Fibroblast of lung (primary cell): ENCODE measurements at regions not wholly inside any gene's neighbourhood (a gene's known extent, or its start where the extent isn't known, plus 50 kb on each side); places are given as distances from the start of the nearest gene placed in this dataset.

Source experiments
- DNase-seq, 2 donors: peaks; one replicate each; pipeline versions ENCODE4 v3.0.0 to v3.0.0-alpha.2; 2010; ENCODE audit warnings: low read depth in 2 of 2
- H2AFZ ChIP-seq: 2 replicates; pipeline ENCODE4 v1.5.1; 2012; ENCODE audit warnings: low read length, control low read depth, inconsistent platforms
- H3K27ac ChIP-seq: 2 replicates; pipeline ENCODE4 v1.5.1; 2011; ENCODE audit warnings: low read length, control low read depth; ENCODE audit not compliant: insufficient read depth
- H3K27me3 ChIP-seq: 2 replicates; pipeline ENCODE4 v1.5.1; 2011; ENCODE audit warnings: mild to moderate bottlenecking, low read length; ENCODE audit not compliant: control insufficient read depth, insufficient read depth
- H3K36me3 ChIP-seq: 2 replicates; pipeline ENCODE4 v1.5.1; 2011; ENCODE audit warnings: low read length; ENCODE audit not compliant: control insufficient read depth, insufficient read depth
- H3K4me1 ChIP-seq: 2 replicates; pipeline ENCODE4 v1.5.1; 2011; ENCODE audit warnings: low read length; ENCODE audit not compliant: control insufficient read depth, insufficient read depth; ENCODE audit errors: extremely low read depth
- H3K4me2 ChIP-seq: 2 replicates; pipeline ENCODE4 v1.5.1; 2011; ENCODE audit warnings: low read length, control low read depth; ENCODE audit not compliant: insufficient read depth; ENCODE audit errors: extremely low read depth
- H3K4me3 ChIP-seq, 4 experiments: fragments of 200-600 bp in 1 of 4; sonication (generic) in 1 of 4; replicated peaks in 1 of 4; 2 replicates each; pipeline ENCODE4 v1.5.1; 2011 to 2016; ENCODE audit warnings: low read length in 4 of 4, low read depth in 3 of 4, mild to moderate bottlenecking in 3 of 4, control low read depth in 2 of 4, inconsistent platforms in 1 of 4, mixed read lengths in 1 of 4; ENCODE audit not compliant: insufficient read depth in 1 of 4; ENCODE audit errors: control extremely low read depth in 1 of 4
- H3K79me2 ChIP-seq: 2 replicates; pipeline ENCODE4 v1.5.1; 2012; ENCODE audit warnings: mild to moderate bottlenecking, low read length, inconsistent platforms; ENCODE audit not compliant: control insufficient read depth, insufficient read depth
- H3K9ac ChIP-seq: 2 replicates; pipeline ENCODE4 v1.5.1; 2011; ENCODE audit warnings: mild to moderate bottlenecking, low read length, control low read depth; ENCODE audit not compliant: insufficient read depth
- H3K9me3 ChIP-seq: 2 replicates; pipeline ENCODE4 v1.5.1; 2012; ENCODE audit warnings: low read depth, low read length; ENCODE audit not compliant: control insufficient read depth, insufficient read depth
- H4K20me1 ChIP-seq: 2 replicates; pipeline ENCODE4 v1.5.1; 2011; ENCODE audit warnings: low read length; ENCODE audit not compliant: control insufficient read depth, insufficient read depth; ENCODE audit errors: extremely low read depth
- EZH2 ChIP-seq: IDR thresholded peaks from 2 replicates; pipeline ENCODE4 v1.5.1; 2012; ENCODE audit warnings: low read length, control low read depth, mild to moderate bottlenecking; ENCODE audit errors: missing control alignments
- TF ChIP-seq, protein P1 (sequence below), 2 donors: IDR thresholded peaks in 1 of 2; conservative IDR thresholded peaks in 1 of 2; 1 replicate in 1 of 2; 2 replicates in 1 of 2; pipeline ENCODE4 v1.5.1; 2011 to 2012; ENCODE audit warnings: low read length in 2 of 2, control low read depth in 1 of 2, inconsistent platforms in 1 of 2, low read depth in 1 of 2, mild to moderate bottlenecking in 1 of 2

- TF ChIP-seq, protein P1, sequence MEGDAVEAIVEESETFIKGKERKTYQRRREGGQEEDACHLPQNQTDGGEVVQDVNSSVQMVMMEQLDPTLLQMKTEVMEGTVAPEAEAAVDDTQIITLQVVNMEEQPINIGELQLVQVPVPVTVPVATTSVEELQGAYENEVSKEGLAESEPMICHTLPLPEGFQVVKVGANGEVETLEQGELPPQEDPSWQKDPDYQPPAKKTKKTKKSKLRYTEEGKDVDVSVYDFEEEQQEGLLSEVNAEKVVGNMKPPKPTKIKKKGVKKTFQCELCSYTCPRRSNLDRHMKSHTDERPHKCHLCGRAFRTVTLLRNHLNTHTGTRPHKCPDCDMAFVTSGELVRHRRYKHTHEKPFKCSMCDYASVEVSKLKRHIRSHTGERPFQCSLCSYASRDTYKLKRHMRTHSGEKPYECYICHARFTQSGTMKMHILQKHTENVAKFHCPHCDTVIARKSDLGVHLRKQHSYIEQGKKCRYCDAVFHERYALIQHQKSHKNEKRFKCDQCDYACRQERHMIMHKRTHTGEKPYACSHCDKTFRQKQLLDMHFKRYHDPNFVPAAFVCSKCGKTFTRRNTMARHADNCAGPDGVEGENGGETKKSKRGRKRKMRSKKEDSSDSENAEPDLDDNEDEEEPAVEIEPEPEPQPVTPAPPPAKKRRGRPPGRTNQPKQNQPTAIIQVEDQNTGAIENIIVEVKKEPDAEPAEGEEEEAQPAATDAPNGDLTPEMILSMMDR (conservative IDR thresholded peaks at IDR 0.05 in 1 of 2, IDR thresholded peaks at IDR 0.05 in 1 of 2; ENCODE audit: low read depth in 1 of 2, low read length in 2 of 2): no peak
- TF ChIP-seq EZH2: no peak
- H3K9ac ChIP-seq: no peak overlapping the region
- peak; percentile 11 to 27 for DNase-seq
Measured at GRCh38 chr16:51761001-51761400, 609.9 kb upstream of the SALL1 start.

DNA sequence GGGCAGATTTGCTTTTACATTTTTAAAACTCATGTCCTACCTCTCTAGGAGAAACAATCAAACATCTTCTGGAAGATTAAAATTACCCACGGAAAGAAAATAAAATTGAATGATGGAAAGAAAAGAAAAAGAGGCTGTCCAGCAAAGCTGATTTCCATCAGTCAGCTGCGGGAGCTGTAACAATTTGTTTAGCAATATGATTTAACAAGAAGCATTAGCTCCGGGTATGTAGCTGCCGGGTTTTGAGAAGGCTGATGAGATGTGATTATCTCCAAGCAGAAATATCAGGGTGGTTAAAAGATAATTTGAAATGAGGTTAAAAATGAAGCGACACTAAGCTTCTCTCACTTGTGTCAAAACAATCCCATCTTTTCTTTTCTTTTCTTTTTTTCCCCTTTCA, 608.9 kb upstream of the SALL1 start:
- Histone ChIP-seq H3K27ac (no peak overlapping the region), H3K27me3 (peaks cover 3% of the 10 kb centered on the region), H3K79me2 (no peaks in the 10 kb centered on the region), H3K4me2 (no peak overlapping the region), H3K36me3 (no peaks in the 10 kb centered on the region), H2AFZ (no peak overlapping the region), H3K4me1 (no peaks in the 10 kb centered on the region), H3K4me3 (no peak overlapping the region), H3K9ac (no peak overlapping the region), H3K9me3 (no peaks in the 10 kb centered on the region), H4K20me1 (no peaks in the 10 kb centered on the region)
- TF ChIP-seq, protein P1 (conservative IDR thresholded peaks at IDR 0.05 in 1 of 2, IDR thresholded peaks at IDR 0.05 in 1 of 2; ENCODE audit: low read depth in 1 of 2, low read length in 2 of 2): no peak
- TF ChIP-seq EZH2: no peak
- no peak for DNase-seq

More at GRCh38 chr16:51761001-51761400, 609.9 kb upstream of the SALL1 start:
- Histone ChIP-seq H3K4me3 (no peak overlapping the region), H3K4me2 (no peak overlapping the region), H3K27me3 (peaks cover 3% of the 10 kb centered on the region), H3K36me3 (no peaks in the 10 kb centered on the region), H3K4me1 (no peaks in the 10 kb centered on the region), H4K20me1 (no peaks in the 10 kb centered on the region), H3K27ac (no peak overlapping the region), H2AFZ (no peak overlapping the region), H3K79me2 (no peaks in the 10 kb centered on the region), H3K9me3 (no peaks in the 10 kb centered on the region)

GRCh38 chr16:51759329-51759728, 608.3 kb upstream of the SALL1 start:
- Histone ChIP-seq H3K4me2 (no peak overlapping the region), H3K79me2 (no peaks in the 10 kb centered on the region), H3K9me3 (no peaks in the 10 kb centered on the region), H2AFZ (no peak overlapping the region), H3K36me3 (no peaks in the 10 kb centered on the region), H3K27ac (no peak overlapping the region), H3K4me3 (no peak overlapping the region), H3K9ac (no peak overlapping the region), H4K20me1 (no peaks in the 10 kb centered on the region), H3K27me3 (peaks cover 3% of the 10 kb centered on the region), H3K4me1 (no peaks in the 10 kb centered on the region)
- no peak for DNase-seq
- TF ChIP-seq, protein P1 (conservative IDR thresholded peaks at IDR 0.05 in 1 of 2, IDR thresholded peaks at IDR 0.05 in 1 of 2; ENCODE audit: low read depth in 1 of 2, low read length in 2 of 2): no peak
- TF ChIP-seq EZH2: no peak
